ENCODE measurements at regions not wholly inside any gene's neighbourhood (a gene's known extent, or its start where the extent isn't known, plus 50 kb on each side); places are given as distances from the start of the nearest gene placed in this dataset.

GRCh38 chr11:29562183-29562582 is 454.6 kb downstream of the KCNA4 start:
- DNase-seq (ENCODE audit: extremely low spot score): no peak
- ChIA-PET POLR2A (no interaction called here), CTCF (no interaction called here)
- TF ChIP-seq HDGF (IDR thresholded peaks at IDR 0.05; ENCODE audit: borderline replicate concordance) (no peak), SP1 (IDR thresholded peaks at IDR 0.05) (no peak)

- no peak for DNase-seq (ENCODE audit: extremely low spot score)
- CTCF ChIA-PET: no interaction called here
- no peak for TF ChIP-seq FOXK2 (IDR thresholded peaks at IDR 0.05)
- TF ChIP-seq SP1 (IDR thresholded peaks at IDR 0.05): no peak
- TF ChIP-seq FOXA1 (IDR thresholded peaks at IDR 0.05): no peak
- TF ChIP-seq, protein P1, sequence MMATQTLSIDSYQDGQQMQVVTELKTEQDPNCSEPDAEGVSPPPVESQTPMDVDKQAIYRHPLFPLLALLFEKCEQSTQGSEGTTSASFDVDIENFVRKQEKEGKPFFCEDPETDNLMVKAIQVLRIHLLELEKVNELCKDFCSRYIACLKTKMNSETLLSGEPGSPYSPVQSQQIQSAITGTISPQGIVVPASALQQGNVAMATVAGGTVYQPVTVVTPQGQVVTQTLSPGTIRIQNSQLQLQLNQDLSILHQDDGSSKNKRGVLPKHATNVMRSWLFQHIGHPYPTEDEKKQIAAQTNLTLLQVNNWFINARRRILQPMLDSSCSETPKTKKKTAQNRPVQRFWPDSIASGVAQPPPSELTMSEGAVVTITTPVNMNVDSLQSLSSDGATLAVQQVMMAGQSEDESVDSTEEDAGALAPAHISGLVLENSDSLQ (IDR thresholded peaks at IDR 0.05): no peak
- no peak for TF ChIP-seq TARDBP (IDR thresholded peaks at IDR 0.05)
- no peak for TF ChIP-seq LEF1 (IDR thresholded peaks at IDR 0.05; ENCODE audit: borderline replicate concordance)
- TF ChIP-seq ZNF384 (IDR thresholded peaks at IDR 0.05): no peak
- TF ChIP-seq L3MBTL2 (conservative IDR thresholded peaks at IDR 0.05): no peak
- TF ChIP-seq ELF4 (IDR thresholded peaks at IDR 0.05): no peak
- no peak for TF ChIP-seq NFRKB (IDR thresholded peaks at IDR 0.05)
- TF ChIP-seq FOXM1 (IDR thresholded peaks at IDR 0.05; ENCODE audit: borderline replicate concordance): no peak
- no peak for TF ChIP-seq HDGF (IDR thresholded peaks at IDR 0.05; ENCODE audit: borderline replicate concordance)
- TF ChIP-seq ARNT (IDR thresholded peaks at IDR 0.05): no peak
- TF ChIP-seq CTBP1 (IDR thresholded peaks at IDR 0.05; ENCODE audit: borderline replicate concordance): no peak
- TF ChIP-seq BHLHE40 (IDR thresholded peaks at IDR 0.05; ENCODE audit: borderline replicate concordance): no peak
- TF ChIP-seq SUZ12 (IDR thresholded peaks at IDR 0.05): no peak
Measured at GRCh38 chr11:29553990-29554389, 462.8 kb downstream of the KCNA4 start.

GRCh38 chr11:29538339-29539036 is 478.3 kb downstream of the KCNA4 start:
- POLR2A ChIA-PET: no interaction called here
- TF ChIP-seq ARNT (IDR thresholded peaks at IDR 0.05) (no peak), HDGF (IDR thresholded peaks at IDR 0.05; ENCODE audit: borderline replicate concordance) (no peak)
- CTCF ChIA-PET: no interaction called here
- DNase-seq (ENCODE audit: extremely low spot score): no peak

More at GRCh38 chr11:29553990-29554389, 462.8 kb downstream of the KCNA4 start:
- POLR2A ChIA-PET: no interaction called here

- ChIA-PET CTCF (no interaction called here), POLR2A (no interaction called here)
- TF ChIP-seq FOXK2 (IDR thresholded peaks at IDR 0.05) (no peak), FOXA1 (IDR thresholded peaks at IDR 0.05) (no peak), NFRKB (IDR thresholded peaks at IDR 0.05) (no peak), BHLHE40 (IDR thresholded peaks at IDR 0.05; ENCODE audit: borderline replicate concordance) (no peak), ELF4 (IDR thresholded peaks at IDR 0.05) (no peak), ZNF384 (IDR thresholded peaks at IDR 0.05) (no peak), SUZ12 (IDR thresholded peaks at IDR 0.05) (no peak), FOXM1 (IDR thresholded peaks at IDR 0.05; ENCODE audit: borderline replicate concordance) (no peak), LEF1 (IDR thresholded peaks at IDR 0.05; ENCODE audit: borderline replicate concordance) (no peak), ARNT (IDR thresholded peaks at IDR 0.05) (no peak)
- TF ChIP-seq, protein P1 (IDR thresholded peaks at IDR 0.05): no peak
- DNase-seq (ENCODE audit: extremely low spot score): no peak
Measured at GRCh38 chr11:29534836-29535235, 482.0 kb downstream of the KCNA4 start.

GRCh38 chr11:29530961-29531360 is 485.9 kb downstream of the KCNA4 start:
- no peak for DNase-seq (ENCODE audit: extremely low spot score)
- POLR2A ChIA-PET: no interaction called here
- CTCF ChIA-PET: no interaction called here
- TF ChIP-seq ELF4 (IDR thresholded peaks at IDR 0.05) (no peak), NFRKB (IDR thresholded peaks at IDR 0.05) (no peak), CTBP1 (IDR thresholded peaks at IDR 0.05; ENCODE audit: borderline replicate concordance) (no peak), TARDBP (IDR thresholded peaks at IDR 0.05) (no peak), FOXK2 (IDR thresholded peaks at IDR 0.05) (no peak), ZNF384 (IDR thresholded peaks at IDR 0.05) (no peak), HDGF (IDR thresholded peaks at IDR 0.05; ENCODE audit: borderline replicate concordance) (no peak), LEF1 (IDR thresholded peaks at IDR 0.05; ENCODE audit: borderline replicate concordance) (no peak), ARNT (IDR thresholded peaks at IDR 0.05) (no peak), FOXM1 (IDR thresholded peaks at IDR 0.05; ENCODE audit: borderline replicate concordance) (no peak), L3MBTL2 (conservative IDR thresholded peaks at IDR 0.05) (no peak), BHLHE40 (IDR thresholded peaks at IDR 0.05; ENCODE audit: borderline replicate concordance) (no peak), FOXA1 (IDR thresholded peaks at IDR 0.05) (no peak), SP1 (IDR thresholded peaks at IDR 0.05) (no peak)
- TF ChIP-seq, protein P1 (IDR thresholded peaks at IDR 0.05): no peak

DNA sequence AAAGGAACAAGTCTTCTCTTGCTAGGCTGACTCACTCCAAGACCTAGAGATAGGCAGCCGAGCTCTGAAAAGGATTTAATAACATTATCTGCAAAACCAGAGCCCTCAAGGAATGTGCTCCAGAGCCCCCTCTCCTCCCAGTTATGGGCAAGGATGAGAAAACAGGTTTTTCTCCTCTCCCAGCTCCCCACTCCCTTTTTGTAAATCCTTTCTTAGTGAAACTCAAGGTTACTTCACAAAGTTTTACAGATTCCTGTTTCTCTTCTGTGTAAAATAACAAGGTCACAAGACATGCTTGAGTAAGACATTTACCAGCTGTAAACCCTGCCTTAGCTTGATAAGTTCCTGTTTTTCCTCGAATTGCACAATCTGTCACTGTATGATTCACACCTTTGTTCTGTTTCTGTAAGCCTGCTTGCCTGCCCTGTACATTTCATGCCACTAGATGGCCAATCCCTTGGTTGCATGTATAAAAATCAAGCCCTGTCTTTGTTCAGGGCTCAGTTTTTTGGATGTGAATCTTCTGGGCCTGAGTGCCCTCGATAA is 489.4 kb downstream of the KCNA4 start:
- DNase-seq (ENCODE audit: extremely low spot score): no peak
- POLR2A ChIA-PET: no interaction called here
- CTCF ChIA-PET: no interaction called here
- no peak for TF ChIP-seq L3MBTL2 (conservative IDR thresholded peaks at IDR 0.05)
- TF ChIP-seq FOXK2 (IDR thresholded peaks at IDR 0.05): no peak
- TF ChIP-seq ZNF384 (IDR thresholded peaks at IDR 0.05): no peak
- no peak for TF ChIP-seq BHLHE40 (IDR thresholded peaks at IDR 0.05; ENCODE audit: borderline replicate concordance)
- TF ChIP-seq CTBP1 (IDR thresholded peaks at IDR 0.05; ENCODE audit: borderline replicate concordance): no peak
- TF ChIP-seq FOXM1 (IDR thresholded peaks at IDR 0.05; ENCODE audit: borderline replicate concordance): no peak
- TF ChIP-seq SP1 (IDR thresholded peaks at IDR 0.05): no peak
- TF ChIP-seq HDGF (IDR thresholded peaks at IDR 0.05; ENCODE audit: borderline replicate concordance): no peak
- TF ChIP-seq FOXA1 (IDR thresholded peaks at IDR 0.05): no peak
- TF ChIP-seq, protein P1 (IDR thresholded peaks at IDR 0.05): no peak
- no peak for TF ChIP-seq LEF1 (IDR thresholded peaks at IDR 0.05; ENCODE audit: borderline replicate concordance)
- no peak for TF ChIP-seq ELF4 (IDR thresholded peaks at IDR 0.05)
- no peak for TF ChIP-seq NFRKB (IDR thresholded peaks at IDR 0.05)
- no peak for TF ChIP-seq SUZ12 (IDR thresholded peaks at IDR 0.05)
- TF ChIP-seq TARDBP (IDR thresholded peaks at IDR 0.05): no peak
- no peak for TF ChIP-seq ARNT (IDR thresholded peaks at IDR 0.05)
